GM12874 (cell line): ENCODE measurements at regions not wholly inside any gene's neighbourhood (a gene's known extent, or its start where the extent isn't known, plus 50 kb on each side); places are given as distances from the start of the nearest gene placed in this dataset.

ENCODE experiments used
- TF ChIP-seq, protein P1 (sequence below): IDR thresholded peaks from 2 replicates; pipeline ENCODE4 v1.5.1; 2011; ENCODE audit warnings: low read depth, mild to moderate bottlenecking, control low read depth, low read length, moderate library complexity; ENCODE audit not compliant: insufficient read depth

DNA sequence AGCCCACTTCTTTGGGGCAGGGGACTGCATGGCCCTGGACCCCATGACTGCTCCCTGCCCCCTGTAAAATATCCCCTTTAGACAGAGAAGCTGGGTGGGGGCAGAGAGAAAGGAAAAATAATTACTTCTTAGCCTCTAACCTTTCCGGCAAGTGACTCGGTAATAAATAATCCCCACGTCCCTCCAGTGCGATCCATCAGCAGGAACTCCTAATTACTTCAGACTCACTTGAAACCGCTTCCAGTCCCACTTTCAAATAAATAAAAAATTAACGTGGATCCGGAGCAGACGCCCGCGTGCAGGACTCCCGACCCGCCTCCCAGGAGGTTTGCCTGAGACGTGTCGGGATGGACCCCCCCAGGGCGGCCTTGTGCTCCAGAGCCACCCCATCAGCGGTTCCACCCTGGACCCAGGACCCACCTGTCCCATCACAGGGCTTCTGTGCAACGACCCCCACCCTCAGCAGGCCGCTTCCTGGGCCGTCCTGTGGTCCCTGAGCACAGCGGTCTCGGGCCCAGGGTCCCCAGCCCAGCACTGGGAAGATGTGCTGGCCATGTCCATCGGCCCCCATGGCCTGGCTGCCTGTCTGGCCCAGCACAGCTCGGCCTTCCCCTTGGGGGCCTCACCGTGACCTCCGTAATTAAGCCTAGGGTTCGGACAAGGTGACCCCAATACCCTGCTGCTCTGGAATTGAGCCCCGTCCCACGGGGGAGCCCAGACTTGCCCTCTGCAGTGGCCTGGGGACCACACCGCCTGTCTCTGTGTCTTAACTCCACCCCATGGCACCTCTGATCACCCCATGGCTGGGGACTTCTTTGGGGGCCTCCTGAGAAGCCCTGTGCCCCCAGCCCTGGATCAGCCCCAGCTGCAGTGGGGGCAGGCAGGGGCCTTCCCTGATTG is 108.0 kb downstream of the UNCX start:
- TF ChIP-seq, protein P1, sequence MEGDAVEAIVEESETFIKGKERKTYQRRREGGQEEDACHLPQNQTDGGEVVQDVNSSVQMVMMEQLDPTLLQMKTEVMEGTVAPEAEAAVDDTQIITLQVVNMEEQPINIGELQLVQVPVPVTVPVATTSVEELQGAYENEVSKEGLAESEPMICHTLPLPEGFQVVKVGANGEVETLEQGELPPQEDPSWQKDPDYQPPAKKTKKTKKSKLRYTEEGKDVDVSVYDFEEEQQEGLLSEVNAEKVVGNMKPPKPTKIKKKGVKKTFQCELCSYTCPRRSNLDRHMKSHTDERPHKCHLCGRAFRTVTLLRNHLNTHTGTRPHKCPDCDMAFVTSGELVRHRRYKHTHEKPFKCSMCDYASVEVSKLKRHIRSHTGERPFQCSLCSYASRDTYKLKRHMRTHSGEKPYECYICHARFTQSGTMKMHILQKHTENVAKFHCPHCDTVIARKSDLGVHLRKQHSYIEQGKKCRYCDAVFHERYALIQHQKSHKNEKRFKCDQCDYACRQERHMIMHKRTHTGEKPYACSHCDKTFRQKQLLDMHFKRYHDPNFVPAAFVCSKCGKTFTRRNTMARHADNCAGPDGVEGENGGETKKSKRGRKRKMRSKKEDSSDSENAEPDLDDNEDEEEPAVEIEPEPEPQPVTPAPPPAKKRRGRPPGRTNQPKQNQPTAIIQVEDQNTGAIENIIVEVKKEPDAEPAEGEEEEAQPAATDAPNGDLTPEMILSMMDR: no peak

DNA sequence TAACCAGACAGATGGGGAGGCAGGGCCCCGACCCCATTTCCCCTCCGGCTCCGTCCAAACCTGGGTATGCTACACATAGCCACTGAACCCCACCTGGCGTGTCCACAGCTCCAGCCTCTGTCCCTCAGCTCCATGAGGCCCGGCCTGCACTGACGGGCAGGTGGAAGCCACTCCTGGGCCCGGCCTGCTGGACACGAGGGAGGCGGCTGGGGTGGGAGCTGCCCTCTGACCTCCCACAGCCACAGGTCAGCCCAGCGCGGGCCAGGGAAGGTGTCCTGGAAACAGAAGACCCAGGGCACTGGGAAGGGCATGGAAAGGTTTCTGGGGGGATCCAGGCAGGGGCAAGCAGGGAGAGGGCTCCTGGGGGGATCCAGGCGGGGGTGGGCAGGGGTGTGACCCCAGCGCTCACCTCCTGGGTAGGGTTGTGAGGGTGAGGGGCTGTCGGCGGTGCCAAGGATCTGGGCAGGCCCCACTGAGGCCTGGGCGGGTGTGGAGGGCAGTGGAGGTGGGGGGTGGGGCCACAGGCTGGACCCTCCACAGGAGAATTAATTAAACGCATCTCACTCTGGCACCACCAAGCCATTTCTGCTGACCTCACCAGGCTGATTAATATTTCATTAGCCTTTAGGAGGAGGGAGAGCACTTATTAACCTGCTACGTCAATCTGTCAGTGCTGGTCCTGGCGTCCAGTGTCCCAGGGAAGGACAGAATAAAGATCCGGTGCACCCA is 108.9 kb downstream of the UNCX start:
- TF ChIP-seq, protein P1: no peak

DNA sequence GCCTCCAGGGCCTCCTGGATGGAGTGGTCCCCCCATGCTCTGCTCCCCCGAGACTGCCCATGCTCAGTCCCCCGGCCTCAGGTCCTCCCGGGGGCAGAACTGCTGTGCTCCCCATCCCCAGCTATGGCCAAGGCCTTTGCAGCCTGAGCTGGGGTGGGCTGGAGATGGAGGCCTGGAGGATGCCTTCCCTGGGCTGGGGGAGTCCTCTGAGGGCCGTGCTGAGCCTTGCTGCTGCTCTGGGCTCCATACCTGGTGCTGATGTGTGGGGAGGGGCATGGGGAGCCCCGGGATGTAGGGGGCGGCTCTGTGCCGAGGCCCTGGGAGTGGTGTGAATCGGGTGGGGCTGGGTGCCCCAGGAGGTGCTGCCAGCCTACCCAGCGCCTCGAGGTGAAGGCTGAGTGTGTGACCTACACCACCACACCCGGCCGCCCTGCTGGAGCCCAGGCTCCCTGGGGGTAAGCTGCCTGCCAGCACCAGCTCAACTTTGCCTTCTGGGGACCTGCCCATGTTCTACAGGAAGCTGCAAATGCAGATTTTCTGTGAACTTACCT is 109.5 kb downstream of the UNCX start:
- TF ChIP-seq, protein P1: no peak

DNA sequence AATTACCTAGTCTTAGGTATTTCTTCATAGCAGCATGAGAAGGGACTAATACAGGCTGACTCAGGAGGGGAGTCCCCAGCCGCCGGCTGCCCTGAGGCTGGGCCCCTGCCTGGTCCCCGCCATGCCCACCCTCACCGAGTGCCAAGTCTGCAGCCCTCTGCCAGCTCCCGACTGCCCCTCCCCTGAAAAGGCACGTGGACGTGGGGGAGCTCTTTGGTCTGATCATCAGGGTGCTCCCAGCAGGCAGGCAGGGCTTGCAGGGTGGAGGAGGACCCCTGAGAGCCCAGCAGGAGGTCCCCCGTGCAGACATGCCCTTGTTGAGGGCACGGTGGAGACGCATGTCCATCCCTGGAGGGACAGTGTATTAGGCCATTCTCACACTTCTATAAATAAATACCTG is 110.9 kb downstream of the UNCX start:
- TF ChIP-seq, protein P1: no peak

DNA sequence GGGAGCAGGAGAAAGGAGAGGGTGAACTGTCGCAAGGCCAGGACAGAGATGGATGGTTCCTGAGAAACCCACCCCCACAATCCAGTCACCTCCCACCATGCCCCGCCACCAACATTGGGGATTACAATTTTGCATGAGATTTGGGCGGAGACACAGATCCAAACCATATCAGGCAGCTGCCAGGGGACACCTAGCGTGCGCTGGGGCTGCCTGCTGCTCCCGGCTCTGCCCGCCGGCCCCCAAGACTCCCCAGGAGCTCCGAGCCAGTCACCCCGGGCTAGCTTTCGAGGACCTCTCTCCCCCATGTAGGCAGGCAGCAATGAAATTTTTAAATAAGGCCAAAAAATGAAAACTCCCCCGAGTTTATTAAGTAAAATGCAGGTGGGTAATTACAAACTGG is 111.7 kb downstream of the UNCX start:
- TF ChIP-seq, protein P1: no peak

DNA sequence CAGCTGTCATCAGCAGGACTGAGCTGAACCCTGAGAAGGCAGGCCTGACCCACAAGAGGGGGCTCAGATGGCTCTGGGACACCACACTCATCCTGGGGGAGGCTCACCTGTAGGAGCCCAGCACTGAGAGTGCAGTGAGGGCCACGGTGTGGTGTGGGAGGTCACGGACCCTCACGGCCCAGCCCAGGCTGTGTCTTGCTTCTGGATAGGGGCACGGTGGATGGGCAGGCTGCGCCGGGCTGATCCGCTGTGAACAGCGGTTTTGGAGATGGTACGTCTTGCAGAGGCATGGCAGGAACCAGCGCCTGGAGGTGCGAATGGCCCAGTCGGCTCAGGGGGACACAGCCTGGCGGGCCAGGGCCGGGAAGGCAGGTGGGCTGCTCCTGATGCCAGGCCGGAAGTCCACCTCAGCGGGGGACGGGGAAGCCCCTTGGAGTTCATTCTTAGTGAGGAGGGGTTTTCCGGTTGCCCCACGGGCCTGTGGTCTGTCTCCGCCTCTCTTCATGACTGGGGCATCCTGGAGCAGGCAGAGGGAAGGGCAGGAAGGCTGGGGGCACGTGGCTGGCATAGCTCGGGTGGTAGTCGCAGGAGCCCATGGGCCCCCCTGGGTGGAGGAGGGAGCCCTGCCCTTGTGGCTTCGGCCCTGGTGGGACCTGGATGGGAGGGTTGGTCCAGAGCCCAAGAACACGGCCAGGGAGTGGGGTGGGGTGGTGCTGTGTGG is 112.5 kb downstream of the UNCX start:
- TF ChIP-seq, protein P1: no peak
